ENCODE measurements at regions not wholly inside any gene's neighbourhood (a gene's known extent, or its start where the extent isn't known, plus 50 kb on each side); places are given as distances from the start of the nearest gene placed in this dataset.

GRCh38 chr7:51455948-51456347, 139.3 kb upstream of the COBL start:
- no peak for TF ChIP-seq CTCF (IDR thresholded peaks at IDR 0.05; ENCODE audit: insufficient read depth, low read depth, low read length, missing control alignments)
- H3K4me3 ChIP-seq (ENCODE audit: low read depth, low read length), result no peak overlapping the region
- DNase-seq (ENCODE audit: low read depth), result no peak

- H3K4me3 ChIP-seq (ENCODE audit: low read depth, low read length), result no peak overlapping the region
- TF ChIP-seq CTCF (IDR thresholded peaks at IDR 0.05; ENCODE audit: insufficient read depth, low read depth, low read length, missing control alignments), result no peak
- DNase-seq (ENCODE audit: low read depth), result no peak
These were observed 138.9 kb upstream of the COBL start for GRCh38 chr7:51455513-51455912.

GRCh38 chr7:51455086-51455485, 138.5 kb upstream of the COBL start:
- no peak overlapping the region for H3K4me3 ChIP-seq (ENCODE audit: low read depth, low read length)
- DNase-seq (ENCODE audit: low read depth), result no peak
- TF ChIP-seq CTCF (IDR thresholded peaks at IDR 0.05; ENCODE audit: insufficient read depth, low read depth, low read length, missing control alignments), result no peak

- no peak for DNase-seq (ENCODE audit: low read depth)
- no peak overlapping the region for H3K4me3 ChIP-seq (ENCODE audit: low read depth, low read length)
- no peak for TF ChIP-seq CTCF (IDR thresholded peaks at IDR 0.05; ENCODE audit: insufficient read depth, low read depth, low read length, missing control alignments)
These were observed 136.1 kb upstream of the COBL start for GRCh38 chr7:51452694-51453093.

GRCh38 chr7:51451751-51452476, 135.3 kb upstream of the COBL start:
- no peak for TF ChIP-seq CTCF (IDR thresholded peaks at IDR 0.05; ENCODE audit: insufficient read depth, low read depth, low read length, missing control alignments)
- DNase-seq (ENCODE audit: low read depth), result no peak
- no peak overlapping the region for H3K4me3 ChIP-seq (ENCODE audit: low read depth, low read length)

- no peak for TF ChIP-seq CTCF (IDR thresholded peaks at IDR 0.05; ENCODE audit: insufficient read depth, low read depth, low read length, missing control alignments)
These were observed 133.9 kb upstream of the COBL start for GRCh38 chr7:51450541-51450940.

GRCh38 chr7:51446785-51447184, 130.2 kb upstream of the COBL start:
- H3K4me3 ChIP-seq (ENCODE audit: low read depth, low read length), result no peak overlapping the region
- TF ChIP-seq CTCF (IDR thresholded peaks at IDR 0.05; ENCODE audit: insufficient read depth, low read depth, low read length, missing control alignments), result no peak
- no peak for DNase-seq (ENCODE audit: low read depth)

More at GRCh38 chr7:51450541-51450940, 133.9 kb upstream of the COBL start:
- H3K4me3 ChIP-seq (ENCODE audit: low read depth, low read length), result no peak overlapping the region
- DNase-seq (ENCODE audit: low read depth), result no peak

Data from GM12865 (cell line).